AG08396 (cell line): ENCODE measurements at regions not wholly inside any gene's neighbourhood (a gene's known extent, or its start where the extent isn't known, plus 50 kb on each side); places are given as distances from the start of the nearest gene placed in this dataset.

Experiments
- DNase-seq: peaks from one replicate; pipeline ENCODE4 v3.0.0; 2012; ENCODE audit warnings: low spot score, mixed read lengths

DNA sequence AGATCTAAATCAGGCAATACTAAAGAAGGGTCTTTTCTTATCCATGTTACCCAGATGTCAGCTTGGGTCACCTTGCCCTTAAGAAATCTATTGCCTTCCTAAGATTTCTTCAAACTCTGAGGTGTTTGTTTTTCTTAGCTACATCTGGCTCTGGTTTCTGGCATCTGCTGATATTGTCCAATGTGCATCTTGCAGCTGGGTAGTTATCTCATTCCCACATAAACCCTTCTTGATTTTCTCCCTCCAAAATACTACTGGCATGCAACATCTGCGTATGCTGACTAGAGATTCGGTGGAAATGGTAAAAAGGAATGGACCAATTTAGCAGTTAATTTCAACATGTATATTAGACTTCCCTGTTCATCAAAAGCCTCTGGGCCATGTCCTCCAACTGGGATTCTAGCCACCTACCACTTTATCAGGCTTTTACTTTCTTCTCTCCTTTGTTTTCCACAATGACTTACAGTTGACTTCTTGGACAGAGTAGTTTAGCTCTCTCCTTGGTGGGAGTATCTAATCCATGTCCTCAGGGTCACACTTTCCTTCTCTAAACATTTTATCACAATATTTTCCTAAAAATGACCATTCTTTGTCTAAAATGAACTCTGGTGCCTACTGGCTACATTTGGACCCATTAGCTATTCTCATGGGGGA lies 324.8 kb upstream of the FAR2 start:
- no peak for DNase-seq

DNA sequence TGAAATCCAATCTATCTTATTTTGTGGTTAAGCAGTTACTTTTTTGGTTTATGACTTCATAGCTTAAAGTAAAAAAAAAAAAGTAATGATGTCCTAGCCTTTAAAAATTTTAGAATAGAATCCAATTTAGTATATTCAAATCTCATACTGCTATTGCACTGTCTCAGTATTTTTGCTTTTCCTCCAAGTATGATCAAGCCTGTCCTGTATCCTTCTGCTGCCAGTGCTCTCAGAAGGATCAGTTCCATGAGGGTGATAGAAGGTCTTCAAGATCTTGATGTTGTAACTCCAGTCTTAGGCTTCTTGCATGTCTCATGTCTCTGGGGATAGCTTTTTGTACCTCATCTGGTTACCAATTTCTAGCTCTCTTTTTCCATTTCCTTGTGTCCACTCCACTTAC lies 324.2 kb upstream of the FAR2 start:
- DNase-seq, result no peak

GRCh38 chr12:28826766-28827165 lies 322.3 kb upstream of the FAR2 start:
- no peak for DNase-seq

DNA sequence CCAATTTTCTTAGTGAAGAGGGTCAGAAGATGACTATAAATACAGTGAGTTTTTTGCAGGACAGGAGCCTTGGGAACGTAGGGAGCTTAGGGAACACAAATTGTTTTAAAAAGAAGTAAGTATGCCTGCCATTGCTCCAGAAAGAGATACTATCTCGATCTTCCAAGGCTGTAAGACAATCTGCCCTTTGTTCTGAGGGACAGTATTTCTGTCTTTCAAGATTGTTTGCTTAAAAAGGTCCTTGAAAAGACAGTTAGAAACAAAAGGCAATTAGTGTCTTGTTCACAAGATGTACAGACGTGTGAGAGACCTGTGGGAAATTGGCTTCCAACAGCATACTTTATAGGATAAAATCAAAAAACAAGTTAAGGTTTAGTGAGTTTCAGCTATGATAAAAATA lies 321.2 kb upstream of the FAR2 start:
- DNase-seq, result no peak

DNA sequence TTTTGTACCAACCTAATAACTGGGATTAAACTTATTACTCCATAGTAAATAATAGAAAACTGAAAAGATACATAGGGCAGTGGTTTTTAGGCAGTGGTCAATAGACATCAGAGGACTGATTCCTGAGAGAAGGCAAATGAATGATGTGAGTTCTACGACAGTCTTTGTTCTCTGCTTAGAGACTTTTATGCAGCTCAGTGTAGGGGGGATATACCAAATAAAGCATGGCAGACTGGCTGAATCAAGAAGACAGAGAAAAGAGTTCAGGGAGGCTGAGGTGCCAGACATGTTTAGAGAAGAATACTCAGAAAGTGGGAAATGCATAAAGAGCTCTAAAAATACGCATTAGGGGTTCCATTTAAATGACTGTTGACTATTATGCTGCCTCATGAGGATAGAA lies 320.8 kb upstream of the FAR2 start:
- DNase-seq, result no peak

GRCh38 chr12:28830491-28830890 lies 318.6 kb upstream of the FAR2 start:
- no peak for DNase-seq

- no peak for DNase-seq
Observed at GRCh38 chr12:28844718-28845117, 304.4 kb upstream of the FAR2 start.

DNA sequence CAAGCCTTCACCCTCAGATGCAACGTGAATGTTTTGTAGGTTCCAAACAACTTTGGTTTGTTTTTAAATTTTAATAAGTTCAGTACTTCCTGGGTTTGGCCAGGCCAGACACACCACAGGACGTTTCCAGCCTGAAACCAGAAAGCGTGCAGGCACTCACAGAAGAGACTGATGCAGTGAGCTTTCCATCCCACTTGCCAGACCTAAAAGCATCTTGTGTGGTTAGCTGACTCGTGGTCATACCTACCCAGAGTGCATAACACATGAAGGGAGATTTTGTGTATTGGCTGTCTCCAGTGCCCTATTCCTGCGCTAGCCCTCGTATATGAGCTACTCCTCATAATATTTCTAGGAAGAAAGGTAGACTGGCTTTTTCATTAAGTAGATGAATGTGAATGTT lies 297.3 kb upstream of the FAR2 start:
- no peak for DNase-seq

- no peak for DNase-seq
Observed at GRCh38 chr12:28855761-28856310, 293.2 kb upstream of the FAR2 start.

DNA sequence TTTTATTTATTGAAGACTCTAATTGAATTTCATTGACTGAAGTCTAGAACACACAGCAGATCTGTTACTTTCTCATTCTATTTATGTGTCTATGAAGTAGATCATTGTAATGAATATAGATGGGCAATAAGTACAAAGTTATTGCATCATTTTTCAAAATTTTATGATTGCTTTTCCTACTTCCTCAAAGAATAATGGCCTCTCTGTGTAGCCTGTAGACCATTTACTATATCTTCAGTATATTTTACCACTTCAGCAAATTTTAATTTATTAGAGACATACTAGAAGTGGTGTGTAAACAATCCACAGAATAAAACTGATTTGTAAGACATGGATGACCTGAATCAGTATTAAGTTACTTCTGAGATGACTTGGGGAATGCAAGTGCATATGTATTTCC lies 291.7 kb upstream of the FAR2 start:
- DNase-seq, result no peak

- no peak for DNase-seq
Observed at GRCh38 chr12:28859551-28859950, 289.5 kb upstream of the FAR2 start.

DNA sequence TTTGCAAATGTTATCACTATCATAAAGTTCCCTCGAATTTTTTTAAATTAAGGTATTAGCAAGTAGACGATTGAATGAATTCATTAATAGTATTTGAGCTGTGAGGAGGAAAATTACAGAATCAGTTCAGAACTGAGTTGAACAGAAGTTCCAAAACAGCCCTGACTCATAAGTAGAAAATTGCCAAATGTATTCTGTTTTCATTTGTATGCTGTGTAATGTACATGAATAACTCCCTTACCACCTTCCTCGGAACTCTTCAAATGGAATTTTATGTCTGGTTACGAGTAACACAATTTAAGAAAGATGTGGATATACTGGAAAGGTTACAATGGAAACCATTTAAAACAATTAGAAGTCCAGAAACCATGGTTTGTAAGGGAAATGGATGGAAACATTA lies 283.3 kb upstream of the FAR2 start:
- no peak for DNase-seq

DNA sequence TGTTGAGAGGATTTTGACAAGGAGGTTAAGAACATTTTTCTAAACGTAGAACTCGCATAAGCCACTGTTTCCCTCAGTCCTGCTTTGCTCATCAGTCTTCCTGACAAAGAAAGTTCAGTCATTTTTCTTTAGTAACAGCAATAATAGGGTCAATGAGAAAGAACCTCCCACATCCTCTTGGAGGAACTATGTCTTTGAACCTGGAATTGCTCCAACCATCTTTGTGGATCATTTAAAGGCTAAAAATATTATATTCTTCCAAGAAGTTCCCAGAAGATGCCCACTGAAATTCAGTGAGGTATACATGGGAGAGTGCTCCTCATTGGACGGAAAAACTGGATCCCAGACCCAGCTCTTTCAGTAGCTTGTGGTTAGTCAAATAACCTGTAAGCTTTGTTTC lies 282.8 kb upstream of the FAR2 start:
- DNase-seq, result no peak

DNA sequence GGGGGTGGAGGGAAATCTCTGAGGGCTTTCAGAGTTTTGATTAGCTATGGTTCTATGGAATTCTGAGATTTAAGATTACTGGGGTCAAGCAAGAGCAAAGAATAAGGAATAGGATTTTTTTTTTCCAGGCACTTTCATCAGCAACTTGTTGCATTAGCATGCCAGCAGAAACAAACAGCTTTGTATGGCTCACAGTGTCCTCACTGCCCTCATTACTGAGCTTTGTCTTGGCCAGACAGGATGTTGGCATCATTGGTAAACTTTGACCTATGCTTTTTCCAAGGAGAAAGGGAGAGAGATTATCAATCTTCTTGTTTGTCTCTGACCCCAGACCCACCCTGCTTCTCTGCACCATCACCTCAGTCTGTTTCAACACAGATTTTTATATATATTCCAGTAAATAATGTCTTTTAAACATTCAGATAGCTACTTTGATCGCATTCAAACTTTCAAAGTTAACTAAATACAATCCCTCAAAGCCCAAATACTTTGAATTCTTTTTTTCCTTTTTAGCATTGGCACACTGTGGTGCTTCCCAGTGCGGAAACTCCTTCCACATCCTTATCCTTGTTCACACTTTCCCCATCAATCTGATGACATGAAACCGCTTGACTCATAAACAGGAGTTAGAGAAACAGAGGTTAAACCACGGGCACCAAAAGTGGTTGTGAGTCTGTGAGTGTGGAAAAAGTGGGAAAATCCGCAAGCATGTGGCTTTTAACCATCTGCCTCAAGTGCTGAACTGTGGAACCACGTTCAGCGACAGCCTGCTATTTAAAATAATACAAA lies 282.2 kb upstream of the FAR2 start:
- no peak for DNase-seq

DNA sequence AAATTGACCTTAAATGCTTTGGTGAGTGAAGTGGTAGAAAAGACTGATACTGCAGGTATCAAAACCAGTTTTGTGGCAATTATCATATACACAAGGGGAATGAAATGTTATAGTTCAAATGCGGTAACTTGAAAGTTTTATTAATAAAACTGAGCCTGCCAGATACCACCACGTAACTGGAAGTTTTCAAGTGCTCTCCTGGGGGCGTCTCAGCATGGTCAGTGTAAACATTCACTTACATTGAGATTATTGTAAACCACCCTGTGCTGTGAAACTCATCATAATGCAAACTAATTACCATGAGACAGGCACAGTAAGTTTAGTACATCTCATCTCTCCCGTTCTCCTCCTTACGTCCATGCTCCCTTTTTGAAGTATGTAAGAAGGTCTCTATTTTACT lies 280.7 kb upstream of the FAR2 start:
- DNase-seq, result no peak

GRCh38 chr12:28869197-28869596 lies 279.9 kb upstream of the FAR2 start:
- DNase-seq, result peak; percentile 19

DNA sequence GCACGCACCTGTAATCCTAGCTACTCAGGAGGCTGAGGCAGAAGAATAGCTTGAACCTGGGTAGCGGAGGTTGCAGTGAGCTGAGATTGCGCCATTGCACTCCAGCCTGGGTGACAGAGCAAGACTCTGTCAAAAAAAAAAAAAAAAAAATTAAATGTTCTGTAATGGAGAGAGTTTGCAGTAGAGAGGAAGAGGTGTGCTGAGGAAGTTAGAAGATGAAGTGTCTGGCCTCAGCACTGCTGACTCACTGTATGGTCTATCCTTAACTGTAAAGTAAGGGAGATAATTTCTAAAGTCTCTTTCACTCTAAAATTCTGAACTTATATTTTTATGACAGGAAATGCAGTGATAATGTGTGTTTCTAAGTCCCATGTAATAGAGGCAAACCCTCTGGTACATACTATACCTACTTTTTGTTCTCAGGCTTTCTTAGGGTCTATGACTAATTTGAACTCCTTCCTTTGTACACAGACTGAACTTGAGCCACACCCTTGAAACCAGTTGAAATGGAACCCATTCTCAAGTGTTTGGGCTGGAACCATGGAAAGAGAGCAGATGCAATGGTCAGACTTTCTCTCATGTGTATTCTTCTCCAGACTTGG lies 278.1 kb upstream of the FAR2 start:
- DNase-seq, result no peak

DNA sequence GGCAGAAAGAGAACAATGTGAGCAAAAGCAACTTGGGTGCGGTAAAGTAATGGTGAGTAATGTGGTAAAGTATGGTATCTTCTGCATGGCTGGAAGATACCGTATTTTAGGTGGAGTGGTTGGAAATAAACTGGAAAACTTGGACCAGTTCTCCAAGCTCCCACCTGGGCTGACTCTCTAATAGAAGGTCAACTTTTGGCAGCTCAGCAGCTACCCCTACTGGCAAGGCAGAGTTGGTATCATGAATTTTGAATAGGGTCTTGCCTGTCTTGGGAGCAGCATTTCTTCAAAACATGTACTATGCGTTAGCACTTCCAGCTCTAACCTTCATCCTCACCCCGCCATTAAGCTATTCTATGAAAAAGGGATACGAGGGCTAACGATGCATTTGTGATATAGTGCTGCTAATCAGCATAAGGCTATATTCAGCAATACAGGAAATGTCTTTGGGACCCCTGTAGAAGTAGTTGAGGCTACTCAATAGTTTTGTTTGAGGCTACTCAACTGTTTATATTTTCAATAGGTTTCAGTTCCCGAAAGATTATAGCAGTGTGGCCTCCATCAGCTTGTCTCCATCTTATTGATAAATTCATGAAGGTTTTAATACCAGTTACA lies 276.3 kb upstream of the FAR2 start:
- DNase-seq, result peak; percentile 50

DNA sequence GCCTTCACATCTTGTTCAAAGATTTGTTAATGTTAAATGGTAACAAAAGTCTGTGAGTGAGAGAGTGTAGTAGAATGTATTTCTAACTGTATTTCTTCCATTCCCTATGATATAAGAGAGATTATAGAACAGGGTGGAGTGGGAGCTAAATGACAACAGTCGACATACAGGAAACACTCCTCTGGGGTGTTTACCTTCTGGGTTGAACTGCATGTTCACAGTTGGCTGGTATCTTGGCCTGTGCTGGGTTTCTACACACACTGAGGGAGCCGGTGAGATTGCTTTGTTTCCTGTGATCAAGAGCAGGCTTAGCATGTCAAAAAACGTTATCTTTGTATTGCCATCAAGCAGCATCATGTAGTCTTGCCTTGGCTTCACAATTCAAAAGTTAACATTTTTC lies 274.3 kb upstream of the FAR2 start:
- DNase-seq, result no peak

DNA sequence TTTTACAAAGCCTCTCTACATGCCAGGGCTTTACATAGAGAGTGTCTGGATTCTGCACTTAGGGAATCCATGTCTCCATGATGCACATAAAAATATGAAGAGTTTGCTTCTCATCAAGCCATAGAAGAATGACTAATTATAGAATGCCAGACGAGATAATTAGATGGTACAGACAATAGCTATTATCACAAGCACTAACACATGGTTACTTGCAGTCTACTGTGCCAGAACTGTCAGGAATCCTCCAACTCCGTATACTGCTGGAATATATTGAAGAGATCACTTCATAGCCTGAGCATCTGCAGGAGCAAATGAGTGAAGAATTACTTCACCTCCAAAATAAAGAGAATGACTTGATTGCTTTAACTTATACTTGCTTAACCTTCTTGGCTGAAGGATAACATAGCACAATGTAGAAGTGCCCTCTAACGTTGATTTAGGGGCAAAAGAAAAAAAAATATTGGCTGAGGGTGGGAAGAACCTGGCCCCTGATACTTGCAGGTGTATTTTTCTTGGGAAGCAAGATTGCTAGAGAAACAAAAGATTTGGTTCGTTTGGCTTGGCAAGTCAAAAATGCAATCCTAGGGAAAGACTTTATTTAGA lies 272.8 kb upstream of the FAR2 start:
- DNase-seq, result no peak

DNA sequence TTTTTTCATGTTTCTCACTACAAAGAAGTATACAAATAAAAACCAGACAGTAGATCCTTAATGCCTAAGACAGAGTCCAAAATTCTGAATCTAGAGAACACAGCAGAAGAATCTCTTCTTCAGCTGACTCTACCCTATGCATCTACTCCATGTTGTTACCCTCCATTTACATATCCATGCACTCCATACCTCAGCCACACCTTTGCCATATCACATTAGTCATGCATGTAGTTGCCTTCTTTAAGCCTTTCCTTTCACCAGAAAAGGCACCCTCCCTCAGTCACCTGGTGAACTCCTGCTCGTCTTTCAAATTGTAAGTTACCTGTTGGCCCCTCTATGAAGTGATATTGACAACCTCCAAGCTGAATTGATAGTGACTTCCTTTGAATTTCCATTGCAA lies 271.2 kb upstream of the FAR2 start:
- no peak for DNase-seq

DNA sequence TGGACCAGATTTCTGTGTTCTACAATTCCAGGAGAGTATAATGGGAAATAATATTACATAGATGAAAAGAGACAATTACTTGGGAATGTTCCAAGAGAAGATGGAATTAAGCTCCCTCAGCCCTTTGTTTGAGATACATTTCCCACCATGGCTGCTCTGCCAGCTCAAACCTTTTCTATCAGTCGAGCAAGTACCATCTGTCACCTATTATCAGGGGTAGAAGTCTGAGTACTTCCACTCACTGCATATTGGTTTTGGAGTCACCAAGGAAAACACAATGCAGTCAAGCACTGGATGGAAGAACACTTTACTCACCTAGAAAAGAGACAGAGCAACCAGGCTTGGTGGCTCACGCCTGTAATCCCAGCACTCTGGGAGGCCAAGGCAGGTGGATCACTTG lies 270.4 kb upstream of the FAR2 start:
- DNase-seq, result no peak
